ENCODE measurements at regions not wholly inside any gene's neighbourhood (a gene's known extent, or its start where the extent isn't known, plus 50 kb on each side); places are given as distances from the start of the nearest gene placed in this dataset.
A peak's percentile ranks its signal among the peaks of the same experiment; 100 is the strongest.
"Not testable (repeated sequence)": the region's sequence is repeated elsewhere in the genome, so short reads cannot be mapped to it uniquely, and the experiment has no call there.

GRCh38 chr14:105690671-105691070 lies 164.3 kb downstream of the TMEM121 start:
- Histone ChIP-seq H3K4me2 (replicated peaks; ENCODE audit: low read depth, low read length, poor library complexity, severe bottlenecking) (peak overlapping the region; percentile 47), H3K27ac (ENCODE audit: low read length in 2 of 2) (peak overlapping the region; percentile 75 to 95), H3K9ac (ENCODE audit: low read length) (peak overlapping the region; percentile 16), H3K36me3 (replicated peaks in 1 of 2; ENCODE audit: control extremely low read depth in 1 of 2, control insufficient read depth in 1 of 2, extremely low read depth in 1 of 2, insufficient read depth in 2 of 2, low read length in 1 of 2) (no peaks in the 10 kb centered on the region), H3K4me1 (ENCODE audit: control insufficient read depth in 2 of 2, insufficient read depth in 2 of 2, low read length in 2 of 2) (peaks cover 69 to 81% of the 10 kb centered on the region in 2 donors), H3K79me2 (ENCODE audit: control insufficient read depth, insufficient read depth, low read length) (peaks cover 55% of the 10 kb centered on the region), H2AFZ (ENCODE audit: insufficient read depth, low read depth, low read length, poor library complexity, severe bottlenecking) (no peak overlapping the region), H4K20me1 (ENCODE audit: control insufficient read depth, insufficient read depth, low read length, poor library complexity, severe bottlenecking) (no peaks in the 10 kb centered on the region), H3K9me3 (ENCODE audit: control extremely low read depth in 1 of 3, control insufficient read depth in 2 of 3, insufficient read depth in 1 of 3, low read length in 2 of 3) (no peaks in the 10 kb centered on the region), H3K4me3 (ENCODE audit: control extremely low read depth in 1 of 5, extremely low read depth in 1 of 5, insufficient read depth in 1 of 5, low read depth in 2 of 5, low read length in 4 of 5) (peak overlapping the region in 1 of 5 experiments; percentile 36), H3K27me3 (replicated peaks in 1 of 4; ENCODE audit: control extremely low read depth in 1 of 4, control insufficient read depth in 3 of 4, insufficient read depth in 4 of 4, low read length in 3 of 4) (no peaks in the 10 kb centered on the region)
- DNase-seq = peak; percentile 39
- Mint-ChIP-seq H3K27me3 (no peaks in the 10 kb centered on the region), H3K4me1 (peaks cover 66% of the 10 kb centered on the region), H3K9me3 (ENCODE audit: insufficient read depth) (no peaks in the 10 kb centered on the region), H3K4me3 (peak overlapping the region; percentile 12), H3K27ac (peak overlapping the region; percentile 92)
- 98% methylated on average over 3 of the region's 3 CpGs for WGBS (ENCODE audit: insufficient coverage)
- CTCF ChIA-PET = no interaction called here
- POLR2A ChIA-PET = interaction anchor here (0.6 to 1.2 kb wide), 2 partner anchors 101 to 171 kb away, joined by 3 to 4 read pairs; no protein-coding TSS in a partner anchor
- no peak for TF ChIP-seq CTCF (IDR thresholded peaks at IDR 0.05)
- TF ChIP-seq EZH2 (IDR thresholded peaks at IDR 0.05; ENCODE audit: borderline replicate concordance, insufficient read depth, low read depth, low read length, poor library complexity, severe bottlenecking) = no peak
- intact Hi-C loops (cut with micrococcal nuclease) = loop anchor here (5.0 to 10.0 kb wide), 2 partner anchors 118 to 124 kb away; no protein-coding TSS in a partner anchor
- no peak for ATAC-seq (ENCODE audit: low read depth)

GRCh38 chr14:105691321-105692109 lies 165.1 kb downstream of the TMEM121 start:
- H3K36me3 ChIP-seq (replicated peaks in 1 of 2; ENCODE audit: control extremely low read depth in 1 of 2, control insufficient read depth in 1 of 2, extremely low read depth in 1 of 2, insufficient read depth in 2 of 2, low read length in 1 of 2); H3K9me3 Mint-ChIP-seq (ENCODE audit: insufficient read depth); H3K9ac ChIP-seq (ENCODE audit: low read length); CTCF ChIA-PET; H3K27me3 Mint-ChIP-seq; H4K20me1 ChIP-seq (ENCODE audit: control insufficient read depth, insufficient read depth, low read length, poor library complexity, severe bottlenecking); ATAC-seq (ENCODE audit: low read depth); H3K4me3 ChIP-seq (ENCODE audit: control extremely low read depth in 1 of 5, extremely low read depth in 1 of 5, insufficient read depth in 1 of 5, low read depth in 2 of 5, low read length in 4 of 5); H3K27me3 ChIP-seq (replicated peaks in 1 of 4; ENCODE audit: control extremely low read depth in 1 of 4, control insufficient read depth in 3 of 4, insufficient read depth in 4 of 4, low read length in 3 of 4); H2AFZ ChIP-seq (ENCODE audit: insufficient read depth, low read depth, low read length, poor library complexity, severe bottlenecking); H3K9me3 ChIP-seq (ENCODE audit: control extremely low read depth in 1 of 3, control insufficient read depth in 2 of 3, insufficient read depth in 1 of 3, low read length in 2 of 3): not testable (repeated sequence)
- Histone ChIP-seq H3K4me2 (replicated peaks; ENCODE audit: low read depth, low read length, poor library complexity, severe bottlenecking) (peak overlapping the region; percentile 47), H3K4me1 (ENCODE audit: control insufficient read depth in 2 of 2, insufficient read depth in 2 of 2, low read length in 2 of 2) (peaks cover 69 to 78% of the 10 kb centered on the region in 2 donors), H3K27ac (ENCODE audit: low read length in 2 of 2) (peak overlapping the region; percentile 75 to 95), H3K79me2 (ENCODE audit: control insufficient read depth, insufficient read depth, low read length) (peaks cover 55% of the 10 kb centered on the region)
- H3K4me1 Mint-ChIP-seq = peaks cover 66% of the 10 kb centered on the region
- intact Hi-C loops (cut with micrococcal nuclease) = loop anchor here (5.0 to 10.0 kb wide), 2 partner anchors 119 to 123 kb away; no protein-coding TSS in a partner anchor
- POLR2A ChIA-PET = interaction anchor here (0.6 to 1.2 kb wide), 3 partner anchors 10 to 171 kb away, joined by 3 to 4 read pairs (median 3); no protein-coding TSS in a partner anchor
- H3K27ac Mint-ChIP-seq = peak overlapping the region; percentile 92
- 6% methylated on average over 16 of the region's 25 CpGs for WGBS (ENCODE audit: insufficient coverage)
- DNase-seq = peak; percentile 62
- peak overlapping the region; percentile 12 for H3K4me3 Mint-ChIP-seq

- Histone ChIP-seq H3K27ac (ENCODE audit: low read length in 2 of 2) (peak overlapping the region; percentile 75 to 95), H3K4me1 (ENCODE audit: control insufficient read depth in 2 of 2, insufficient read depth in 2 of 2, low read length in 2 of 2) (peaks cover 63 to 75% of the 10 kb centered on the region in 2 donors), H3K79me2 (ENCODE audit: control insufficient read depth, insufficient read depth, low read length) (peaks cover 53% of the 10 kb centered on the region)
- no CpG with 5 or more reads among the region's 19 CpGs for WGBS (ENCODE audit: insufficient coverage)
- H3K9me3 ChIP-seq (ENCODE audit: control extremely low read depth in 1 of 3, control insufficient read depth in 2 of 3, insufficient read depth in 1 of 3, low read length in 2 of 3); POLR2A ChIA-PET; H3K4me3 Mint-ChIP-seq; H3K4me2 ChIP-seq (replicated peaks; ENCODE audit: low read depth, low read length, poor library complexity, severe bottlenecking); H3K9me3 Mint-ChIP-seq (ENCODE audit: insufficient read depth); H3K36me3 ChIP-seq (replicated peaks in 1 of 2; ENCODE audit: control extremely low read depth in 1 of 2, control insufficient read depth in 1 of 2, extremely low read depth in 1 of 2, insufficient read depth in 2 of 2, low read length in 1 of 2); H3K27me3 Mint-ChIP-seq; H3K27me3 ChIP-seq (replicated peaks in 1 of 4; ENCODE audit: control extremely low read depth in 1 of 4, control insufficient read depth in 3 of 4, insufficient read depth in 4 of 4, low read length in 3 of 4); H3K4me3 ChIP-seq (ENCODE audit: control extremely low read depth in 1 of 5, extremely low read depth in 1 of 5, insufficient read depth in 1 of 5, low read depth in 2 of 5, low read length in 4 of 5); H2AFZ ChIP-seq (ENCODE audit: insufficient read depth, low read depth, low read length, poor library complexity, severe bottlenecking); CTCF ChIA-PET; H3K9ac ChIP-seq (ENCODE audit: low read length); H4K20me1 ChIP-seq (ENCODE audit: control insufficient read depth, insufficient read depth, low read length, poor library complexity, severe bottlenecking): not testable (repeated sequence)
- intact Hi-C loops (cut with micrococcal nuclease) = loop anchor here (5.0 to 10.0 kb wide), 2 partner anchors 120 to 123 kb away; no protein-coding TSS in a partner anchor
- Mint-ChIP-seq H3K27ac (peak overlapping the region; percentile 92), H3K4me1 (peaks cover 60% of the 10 kb centered on the region)
- DNase-seq (peak; percentile 60), ATAC-seq (ENCODE audit: low read depth) (peak; percentile 68)
Measured at GRCh38 chr14:105692110-105692685, 165.8 kb downstream of the TMEM121 start.
